ENCODE measurements at regions not wholly inside any gene's neighbourhood (a gene's known extent, or its start where the extent isn't known, plus 50 kb on each side); places are given as distances from the start of the nearest gene placed in this dataset.

GRCh38 chr13:34886987-34887386 is 55.1 kb upstream of the NBEA start:
- DNase-seq (ENCODE audit: low read depth) = no peak
- no peak overlapping the region for H3K4me3 ChIP-seq (ENCODE audit: low read length)
- TF ChIP-seq CTCF (conservative IDR thresholded peaks at IDR 0.05; ENCODE audit: low read length) = no peak

Measured in AG10803 (cell line).